PC-3 (cell line): ENCODE measurements at regions not wholly inside any gene's neighbourhood (a gene's known extent, or its start where the extent isn't known, plus 50 kb on each side); places are given as distances from the start of the nearest gene placed in this dataset.

ENCODE experiments used
- ATAC-seq: fragments of 200-7000 bp; cut with Tn5 transposase; 2 replicates; pipeline ENCODE4 v1.9.1; 2020; ENCODE audit warnings: mild to moderate bottlenecking, moderate library complexity
- BruUV-seq: library from RNA; stranded (reverse); fragments of 400-500 nt; replicated peaks from 2 replicates; lab custom pipeline; 2021; lab: Mats Ljungman, UMichigan
- CTCF ChIA-PET: fragments of 300-600 bp; sonication (Branson Sonifier 250); formaldehyde crosslinking; loops from one replicate; lab custom pipeline; 2022; ENCODE audit warnings: antibody characterized with exemption; lab: Charles Lee
- POLR2A ChIA-PET: fragments of 300-600 bp; sonication (Branson Sonifier 250); formaldehyde crosslinking; loops from one replicate; lab custom pipeline; 2022; ENCODE audit warnings: antibody characterized with exemption; ENCODE audit not compliant: unreplicated experiment; lab: Charles Lee
- DNase-seq: peaks from one replicate; pipeline ENCODE4 v3.0.0-alpha.2; 2015
- H2AFZ ChIP-seq: fragments of 300-600 bp; sonication (generic); 2 replicates; pipeline ENCODE4 v1.6.0; 2016; ENCODE audit warnings: antibody characterized with exemption, low read length
- H3F3A ChIP-seq: fragments of 300-600 bp; sonication (generic); one replicate; pipeline ENCODE4 v1.6.0; 2017; ENCODE audit warnings: antibody characterized with exemption, low read length, control low read depth, mild to moderate bottlenecking; ENCODE audit not compliant: unreplicated experiment
- H3K27ac ChIP-seq: fragments of 300-600 bp; sonication (generic); 2 replicates; pipeline ENCODE4 v1.5.1; 2016; ENCODE audit warnings: mild to moderate bottlenecking, low read length
- H3K27me3 ChIP-seq: fragments of 300-600 bp; sonication (generic); 2 replicates; pipeline ENCODE4 v1.6.1; 2016; ENCODE audit warnings: low read length, mixed read lengths
- H3K36me3 ChIP-seq: fragments of 300-600 bp; sonication (generic); 2 replicates; pipeline ENCODE4 v1.6.1; 2016; ENCODE audit warnings: low read depth, mixed run types, low read length, mixed read lengths
- H3K4me1 ChIP-seq: fragments of 300-600 bp; sonication (generic); 2 replicates; pipeline ENCODE4 v1.5.1; 2016; ENCODE audit warnings: low read length; ENCODE audit not compliant: insufficient read depth
- H3K4me2 ChIP-seq: fragments of 300-600 bp; sonication (generic); 2 replicates; pipeline ENCODE4 v1.6.0; 2016; ENCODE audit warnings: low read length
- H3K4me3 ChIP-seq: fragments of 300-600 bp; sonication (generic); 2 replicates; pipeline ENCODE4 v1.5.1; 2016; ENCODE audit warnings: mild to moderate bottlenecking, low read length, mixed read lengths
- H3K79me2 ChIP-seq: fragments of 300-600 bp; sonication (generic); 2 replicates; pipeline ENCODE4 v1.6.1; 2017; ENCODE audit warnings: low read length, mixed read lengths
- H3K9ac ChIP-seq: fragments of 300-600 bp; sonication (generic); 2 replicates; pipeline ENCODE4 v1.6.0; 2016; ENCODE audit warnings: mild to moderate bottlenecking, low read length
- H3K9me2 ChIP-seq: fragments of 300-600 bp; sonication (generic); replicated peaks from 2 replicates; pipeline ENCODE4 v1.6.1; 2016; ENCODE audit warnings: mixed run types, low read length, mixed read lengths
- H3K9me3 ChIP-seq: fragments of 300-600 bp; sonication (generic); 2 replicates; pipeline ENCODE4 v1.6.1; 2016; ENCODE audit warnings: low read length, mixed read lengths
- H4K20me1 ChIP-seq: fragments of 300-600 bp; sonication (generic); 2 replicates; pipeline ENCODE4 v1.6.1; 2016; ENCODE audit warnings: low read length, mixed read lengths
- CTCF ChIP-seq: fragments of 300-600 bp; sonication (generic); conservative IDR thresholded peaks from 2 replicates; pipeline ENCODE4 v1.5.1; 2017; ENCODE audit warnings: antibody characterized with exemption, low read depth, mild to moderate bottlenecking, low read length
- EZH2 ChIP-seq: fragments of 300-600 bp; sonication (generic); IDR thresholded peaks from one replicate; pipeline ENCODE4 v1.6.1; 2017; ENCODE audit warnings: antibody characterized with exemption, mild to moderate bottlenecking, low read length; ENCODE audit not compliant: unreplicated experiment
- EZH2phosphoT487 ChIP-seq: fragments of 300-600 bp; sonication (generic); IDR thresholded peaks from 2 replicates; pipeline ENCODE4 v1.6.1; 2018; ENCODE audit warnings: mild to moderate bottlenecking, antibody characterized with exemption, low read length, borderline replicate concordance
- intact Hi-C: fragments of 100-400 bp; cut with micrococcal nuclease; formaldehyde crosslinking; loops from 2 replicates; pipeline ENCODE4 v1.9.0; 2023

DNA sequence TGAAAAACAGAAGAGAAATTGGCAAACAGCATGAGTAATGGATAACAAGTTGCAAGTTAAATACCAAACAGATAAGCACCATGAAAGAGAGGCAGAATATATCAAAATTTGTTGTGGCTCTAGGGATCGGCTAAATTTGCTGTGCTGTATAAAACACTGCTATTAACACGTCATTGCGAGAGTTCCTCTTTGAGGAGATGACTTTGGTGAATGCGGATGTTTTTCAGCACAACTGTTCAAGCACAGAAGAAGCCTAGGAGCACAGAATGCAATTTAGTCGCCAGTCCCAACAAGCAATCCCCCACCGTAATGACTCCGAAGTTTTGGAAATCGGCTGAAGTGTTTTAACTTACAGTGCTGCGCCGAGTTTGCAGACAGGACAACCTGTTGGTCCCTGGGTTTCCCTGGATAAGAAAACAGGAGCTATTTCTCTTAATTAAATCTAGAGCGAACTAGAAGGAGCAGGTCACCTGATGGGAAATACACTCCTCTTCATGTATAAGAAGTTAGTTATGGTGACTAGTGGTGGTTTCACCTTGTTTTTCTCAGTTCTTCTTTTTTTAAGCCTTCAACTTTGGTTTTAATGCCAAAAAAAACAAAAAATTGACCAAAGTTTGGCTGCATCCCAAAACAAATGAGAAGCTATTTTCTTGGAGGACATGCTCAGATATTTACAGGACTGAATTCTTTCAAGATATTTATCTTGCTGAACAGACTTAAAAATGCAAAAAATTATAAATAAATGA lies 454.1 kb upstream of the SALL3 start:
- Histone ChIP-seq H3F3A (no peaks in the 10 kb centered on the region), H3K4me3 (no peak overlapping the region), H3K4me2 (no peak overlapping the region), H4K20me1 (no peaks in the 10 kb centered on the region), H3K27ac (no peak overlapping the region), H2AFZ (no peak overlapping the region), H3K9ac (no peak overlapping the region), H3K9me2 (no peaks in the 10 kb centered on the region), H3K4me1 (no peaks in the 10 kb centered on the region), H3K79me2 (no peaks in the 10 kb centered on the region), H3K36me3 (no peaks in the 10 kb centered on the region), H3K27me3 (peaks cover 61% of the 10 kb centered on the region), H3K9me3 (no peaks in the 10 kb centered on the region)
- CTCF ChIA-PET, result no interaction called here
- intact Hi-C loops, result no loop called here
- DNase-seq (no peak), ATAC-seq (no peak)
- no peak for TF ChIP-seq EZH2phosphoT487
- BruUV-seq, result no TSS peak
- POLR2A ChIA-PET, result no interaction called here

DNA sequence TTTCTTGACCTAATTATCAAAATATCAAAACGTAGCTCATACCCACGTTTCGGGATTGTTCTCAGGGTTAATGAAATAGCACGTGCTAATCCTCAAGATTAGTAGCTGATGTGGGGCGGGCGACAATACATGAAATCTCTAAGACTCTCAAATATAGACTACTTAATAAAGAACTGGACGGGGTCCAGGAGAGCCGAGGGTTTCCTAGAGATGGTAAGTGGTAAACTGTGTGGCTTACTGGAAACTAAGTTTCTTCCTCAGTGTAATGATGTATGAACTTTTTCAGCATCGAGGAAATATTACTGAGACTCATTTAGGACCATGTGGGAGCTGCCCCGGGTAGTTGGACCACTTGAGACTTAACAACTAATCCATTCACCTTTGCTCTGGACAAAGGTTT lies 453.3 kb upstream of the SALL3 start:
- H3K9me2 ChIP-seq, result no peaks in the 10 kb centered on the region
- H3K9me3 ChIP-seq, result no peaks in the 10 kb centered on the region
- H3F3A ChIP-seq, result no peaks in the 10 kb centered on the region
- no peak overlapping the region for H3K9ac ChIP-seq
- H2AFZ ChIP-seq, result no peak overlapping the region
- no peak overlapping the region for H3K4me2 ChIP-seq
- CTCF ChIA-PET, result no interaction called here
- no peaks in the 10 kb centered on the region for H3K4me1 ChIP-seq
- H3K36me3 ChIP-seq, result no peaks in the 10 kb centered on the region
- no peaks in the 10 kb centered on the region for H3K79me2 ChIP-seq
- DNase-seq (no peak), ATAC-seq (no peak)
- H3K27ac ChIP-seq, result no peak overlapping the region
- BruUV-seq, result no TSS peak
- H4K20me1 ChIP-seq, result no peaks in the 10 kb centered on the region
- TF ChIP-seq EZH2phosphoT487, result no peak
- TF ChIP-seq EZH2, result no peak
- no peak for TF ChIP-seq CTCF
- intact Hi-C loops, result no loop called here
- peaks cover 57% of the 10 kb centered on the region for H3K27me3 ChIP-seq
- no peak overlapping the region for H3K4me3 ChIP-seq
- POLR2A ChIA-PET, result no interaction called here

GRCh38 chr18:78526923-78527711 lies 452.5 kb upstream of the SALL3 start:
- Histone ChIP-seq H3K4me2 (no peak overlapping the region), H3F3A (no peaks in the 10 kb centered on the region), H3K27ac (no peak overlapping the region), H3K4me1 (no peaks in the 10 kb centered on the region), H3K36me3 (no peaks in the 10 kb centered on the region), H3K27me3 (peaks cover 55% of the 10 kb centered on the region), H3K4me3 (no peak overlapping the region), H2AFZ (no peak overlapping the region), H4K20me1 (no peaks in the 10 kb centered on the region), H3K9me3 (no peaks in the 10 kb centered on the region), H3K9ac (no peak overlapping the region), H3K79me2 (no peaks in the 10 kb centered on the region), H3K9me2 (no peaks in the 10 kb centered on the region)
- intact Hi-C loops, result no loop called here
- DNase-seq (no peak), ATAC-seq (no peak)
- TF ChIP-seq EZH2phosphoT487 (no peak), CTCF (no peak), EZH2 (no peak)
- no TSS peak for BruUV-seq
- ChIA-PET CTCF (no interaction called here), POLR2A (no interaction called here)
